Panc1 (cell line): ENCODE measurements at regions not wholly inside any gene's neighbourhood (a gene's known extent, or its start where the extent isn't known, plus 50 kb on each side); places are given as distances from the start of the nearest gene placed in this dataset.

ENCODE experiments used
- ATAC-seq: fragments of 200-7000 bp; cut with Tn5 transposase; 2 replicates; pipeline ENCODE4 v1.9.1; 2020; ENCODE audit warnings: mild to moderate bottlenecking, moderate library complexity
- BruUV-seq: library from RNA; stranded (reverse); fragments of 400-500 nt; replicated peaks from 2 replicates; lab custom pipeline; 2021; lab: Mats Ljungman, UMichigan
- CTCF ChIA-PET: fragments of 300-600 bp; sonication (Branson Sonifier 250); formaldehyde crosslinking; loops from one replicate; lab custom pipeline; 2022; ENCODE audit warnings: antibody characterized with exemption; lab: Charles Lee
- POLR2A ChIA-PET: fragments of 300-600 bp; sonication (Branson Sonifier 250); formaldehyde crosslinking; loops from one replicate; lab custom pipeline; 2022; ENCODE audit warnings: antibody characterized with exemption; lab: Charles Lee
- DNase-seq: peaks from one replicate; pipeline ENCODE4 v3.0.0-alpha.2; 2010; ENCODE audit warnings: low read depth, low spot score
- H3K27ac ChIP-seq: 2 replicates; pipeline ENCODE4 v1.5.1; 2011; ENCODE audit warnings: mild to moderate bottlenecking, low read length, inconsistent platforms
- H3K27me3 ChIP-seq: fragments of 200-500 bp; sonication (Bioruptor generic); 2 replicates; pipeline ENCODE4 v1.6.0; 2014; ENCODE audit warnings: low read length, inconsistent platforms; ENCODE audit not compliant: control insufficient read depth, insufficient read depth
- H3K36me3 ChIP-seq: fragments of 200-500 bp; sonication (Bioruptor generic); 2 replicates; pipeline ENCODE4 v1.5.1; 2014; ENCODE audit warnings: inconsistent platforms, mild to moderate bottlenecking, low read length, moderate library complexity; ENCODE audit not compliant: control insufficient read depth, insufficient read depth
- H3K4me1 ChIP-seq: 2 replicates; pipeline ENCODE4 v1.5.1; 2011; ENCODE audit warnings: inconsistent platforms, mild to moderate bottlenecking, low read length, moderate library complexity; ENCODE audit not compliant: control insufficient read depth, insufficient read depth
- H3K4me3 ChIP-seq, 2 experiments: 2 replicates each; pipeline ENCODE4 v1.5.1; 2011 to 2012; ENCODE audit warnings: low read depth in 2 of 2, low read length in 2 of 2, mild to moderate bottlenecking in 2 of 2, inconsistent platforms in 1 of 2, moderate library complexity in 1 of 2
- H3K9me3 ChIP-seq: fragments of 200-500 bp; sonication (Bioruptor generic); 2 replicates; pipeline ENCODE4 v1.5.1; 2014; ENCODE audit warnings: low read depth, mild to moderate bottlenecking, inconsistent platforms, low read length, moderate library complexity; ENCODE audit not compliant: control insufficient read depth, insufficient read depth
- POLR2AphosphoS5 ChIP-seq: IDR thresholded peaks from 2 replicates; pipeline ENCODE4 v1.6.1; 2012; ENCODE audit warnings: mild to moderate bottlenecking, low read depth, low read length, moderate library complexity
- SIN3A ChIP-seq: IDR thresholded peaks from 2 replicates; pipeline ENCODE4 v1.6.1; 2012; ENCODE audit warnings: low read depth, mild to moderate bottlenecking, low read length, moderate library complexity, borderline replicate concordance; ENCODE audit not compliant: insufficient read depth
- TCF7L2 ChIP-seq: IDR thresholded peaks from 2 replicates; pipeline ENCODE4 v1.6.1; 2011; ENCODE audit warnings: mild to moderate bottlenecking, low read depth, low read length, inconsistent platforms
- in situ Hi-C: cut with HindIII; loops from 2 replicates; pipeline ENCODE4 v1.10.0; 2016; ENCODE audit warnings: low sequenced_read_pairs, low pct_unique_long_range_greater_than_20kb
- intact Hi-C: fragments of 100-400 bp; cut with micrococcal nuclease; formaldehyde crosslinking; loops from one replicate; pipeline ENCODE4 v1.10.0; 2022; ENCODE audit not compliant: unreplicated experiment
- TF ChIP-seq, protein P1 (sequence below), 2 experiments: IDR thresholded peaks; 2 replicates each; pipeline ENCODE4 v1.6.1; 2011 to 2012; ENCODE audit warnings: low read depth in 2 of 2, control low read depth in 1 of 2, low read length in 1 of 2, mild to moderate bottlenecking in 1 of 2, moderate library complexity in 1 of 2; ENCODE audit not compliant: insufficient read depth in 1 of 2
- TF ChIP-seq, protein P2 (sequence below): fragments of 450-650 bp; IDR thresholded peaks from 2 replicates; pipeline ENCODE4 v1.5.1; 2017; ENCODE audit warnings: mild to moderate bottlenecking

DNA sequence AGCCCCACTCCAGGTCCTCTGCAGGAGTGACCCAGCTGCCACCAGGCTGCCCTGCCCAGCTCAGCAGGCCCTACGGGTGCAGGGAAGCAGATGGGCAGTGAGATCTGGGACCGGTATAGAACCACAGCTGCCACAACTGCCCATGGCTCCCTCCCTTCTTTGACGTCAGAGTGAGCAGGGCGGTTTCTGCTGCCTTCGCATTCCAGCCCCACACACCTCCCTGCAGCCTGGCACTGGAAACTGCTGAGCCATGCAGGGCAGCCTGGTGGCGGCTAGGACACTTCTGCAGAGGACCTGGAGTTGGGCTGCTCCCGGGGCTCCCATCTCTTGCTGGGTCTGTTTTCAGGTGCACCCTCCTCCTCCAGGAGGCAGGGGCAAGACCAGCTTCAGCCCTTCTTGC lies 101.6 kb upstream of the CD93 start:
- H3K36me3 ChIP-seq = no peaks in the 10 kb centered on the region
- POLR2A ChIA-PET = no interaction called here
- no peaks in the 10 kb centered on the region for H3K27me3 ChIP-seq
- CTCF ChIA-PET = no interaction called here
- ATAC-seq = no peak
- no peak for TF ChIP-seq TCF7L2
- no peak for TF ChIP-seq SIN3A
- TF ChIP-seq, protein P1, sequence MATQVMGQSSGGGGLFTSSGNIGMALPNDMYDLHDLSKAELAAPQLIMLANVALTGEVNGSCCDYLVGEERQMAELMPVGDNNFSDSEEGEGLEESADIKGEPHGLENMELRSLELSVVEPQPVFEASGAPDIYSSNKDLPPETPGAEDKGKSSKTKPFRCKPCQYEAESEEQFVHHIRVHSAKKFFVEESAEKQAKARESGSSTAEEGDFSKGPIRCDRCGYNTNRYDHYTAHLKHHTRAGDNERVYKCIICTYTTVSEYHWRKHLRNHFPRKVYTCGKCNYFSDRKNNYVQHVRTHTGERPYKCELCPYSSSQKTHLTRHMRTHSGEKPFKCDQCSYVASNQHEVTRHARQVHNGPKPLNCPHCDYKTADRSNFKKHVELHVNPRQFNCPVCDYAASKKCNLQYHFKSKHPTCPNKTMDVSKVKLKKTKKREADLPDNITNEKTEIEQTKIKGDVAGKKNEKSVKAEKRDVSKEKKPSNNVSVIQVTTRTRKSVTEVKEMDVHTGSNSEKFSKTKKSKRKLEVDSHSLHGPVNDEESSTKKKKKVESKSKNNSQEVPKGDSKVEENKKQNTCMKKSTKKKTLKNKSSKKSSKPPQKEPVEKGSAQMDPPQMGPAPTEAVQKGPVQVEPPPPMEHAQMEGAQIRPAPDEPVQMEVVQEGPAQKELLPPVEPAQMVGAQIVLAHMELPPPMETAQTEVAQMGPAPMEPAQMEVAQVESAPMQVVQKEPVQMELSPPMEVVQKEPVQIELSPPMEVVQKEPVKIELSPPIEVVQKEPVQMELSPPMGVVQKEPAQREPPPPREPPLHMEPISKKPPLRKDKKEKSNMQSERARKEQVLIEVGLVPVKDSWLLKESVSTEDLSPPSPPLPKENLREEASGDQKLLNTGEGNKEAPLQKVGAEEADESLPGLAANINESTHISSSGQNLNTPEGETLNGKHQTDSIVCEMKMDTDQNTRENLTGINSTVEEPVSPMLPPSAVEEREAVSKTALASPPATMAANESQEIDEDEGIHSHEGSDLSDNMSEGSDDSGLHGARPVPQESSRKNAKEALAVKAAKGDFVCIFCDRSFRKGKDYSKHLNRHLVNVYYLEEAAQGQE (IDR thresholded peaks at IDR 0.05; ENCODE audit: insufficient read depth in 1 of 2, low read depth in 2 of 2, low read length in 1 of 2) = no peak
- no peak for TF ChIP-seq POLR2AphosphoS5
- TF ChIP-seq, protein P2, sequence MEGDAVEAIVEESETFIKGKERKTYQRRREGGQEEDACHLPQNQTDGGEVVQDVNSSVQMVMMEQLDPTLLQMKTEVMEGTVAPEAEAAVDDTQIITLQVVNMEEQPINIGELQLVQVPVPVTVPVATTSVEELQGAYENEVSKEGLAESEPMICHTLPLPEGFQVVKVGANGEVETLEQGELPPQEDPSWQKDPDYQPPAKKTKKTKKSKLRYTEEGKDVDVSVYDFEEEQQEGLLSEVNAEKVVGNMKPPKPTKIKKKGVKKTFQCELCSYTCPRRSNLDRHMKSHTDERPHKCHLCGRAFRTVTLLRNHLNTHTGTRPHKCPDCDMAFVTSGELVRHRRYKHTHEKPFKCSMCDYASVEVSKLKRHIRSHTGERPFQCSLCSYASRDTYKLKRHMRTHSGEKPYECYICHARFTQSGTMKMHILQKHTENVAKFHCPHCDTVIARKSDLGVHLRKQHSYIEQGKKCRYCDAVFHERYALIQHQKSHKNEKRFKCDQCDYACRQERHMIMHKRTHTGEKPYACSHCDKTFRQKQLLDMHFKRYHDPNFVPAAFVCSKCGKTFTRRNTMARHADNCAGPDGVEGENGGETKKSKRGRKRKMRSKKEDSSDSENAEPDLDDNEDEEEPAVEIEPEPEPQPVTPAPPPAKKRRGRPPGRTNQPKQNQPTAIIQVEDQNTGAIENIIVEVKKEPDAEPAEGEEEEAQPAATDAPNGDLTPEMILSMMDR = no peak
- no peak overlapping the region for H3K4me3 ChIP-seq
- in situ Hi-C loops = no loop called here
- H3K9me3 ChIP-seq = no peaks in the 10 kb centered on the region
- H3K4me1 ChIP-seq = no peaks in the 10 kb centered on the region
- no peak for DNase-seq
- BruUV-seq = no TSS peak
- intact Hi-C loops = no loop called here
- H3K27ac ChIP-seq = no peak overlapping the region

DNA sequence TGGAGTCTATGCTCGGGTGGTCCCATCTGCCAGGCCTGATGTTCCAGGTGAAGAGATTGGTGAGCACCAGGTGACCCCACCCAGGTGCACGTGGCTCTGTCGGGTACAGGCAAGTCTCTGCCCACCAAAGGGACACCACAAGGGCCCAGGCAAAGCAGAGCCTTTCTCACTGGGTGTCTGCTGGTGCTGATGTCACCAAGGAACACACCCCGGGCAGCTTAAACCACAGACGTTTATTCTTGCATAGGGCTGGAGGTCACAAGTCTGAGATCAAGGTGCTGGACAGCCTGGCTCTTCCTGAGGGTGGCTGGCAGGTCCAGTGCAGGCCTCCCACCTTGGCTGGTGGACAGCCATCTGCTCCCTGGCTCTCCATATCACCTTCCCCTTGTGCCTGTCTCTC lies 100.7 kb upstream of the CD93 start:
- no TSS peak for BruUV-seq
- intact Hi-C loops = no loop called here
- H3K36me3 ChIP-seq = no peaks in the 10 kb centered on the region
- ATAC-seq (no peak), DNase-seq (no peak)
- no peak overlapping the region for H3K27ac ChIP-seq
- H3K4me3 ChIP-seq = no peak overlapping the region
- TF ChIP-seq, protein P1 (IDR thresholded peaks at IDR 0.05; ENCODE audit: insufficient read depth in 1 of 2, low read depth in 2 of 2, low read length in 1 of 2) = no peak
- TF ChIP-seq POLR2AphosphoS5 (no peak), TCF7L2 (no peak), SIN3A (no peak)
- TF ChIP-seq, protein P2 = no peak
- no peaks in the 10 kb centered on the region for H3K4me1 ChIP-seq
- H3K9me3 ChIP-seq = no peaks in the 10 kb centered on the region
- in situ Hi-C loops = no loop called here
- ChIA-PET CTCF (no interaction called here), POLR2A (no interaction called here)
- no peaks in the 10 kb centered on the region for H3K27me3 ChIP-seq
